Ammon's horn (tissue), 1 donor: ENCODE measurements at regions not wholly inside any gene's neighbourhood (a gene's known extent, or its start where the extent isn't known, plus 50 kb on each side); places are given as distances from the start of the nearest gene placed in this dataset.
"Not testable (repeated sequence)": the region's sequence is repeated elsewhere in the genome, so short reads cannot be mapped to it uniquely, and the experiment has no call there.

Experiments used
- DNase-seq: peaks from one replicate; pipeline ENCODE4 v3.0.0-alpha.2; 2016; ENCODE audit warnings: low spot score

GRCh38 chr4:19214591-19215186 lies 1037.0 kb upstream of the SLIT2 start:
- no peak for DNase-seq

GRCh38 chr4:19213388-19213787 lies 1038.3 kb upstream of the SLIT2 start:
- no peak for DNase-seq

GRCh38 chr4:19205853-19206252 lies 1045.9 kb upstream of the SLIT2 start:
- DNase-seq: no peak

GRCh38 chr4:19197838-19198237 lies 1053.9 kb upstream of the SLIT2 start:
- DNase-seq: not testable (repeated sequence)

DNA sequence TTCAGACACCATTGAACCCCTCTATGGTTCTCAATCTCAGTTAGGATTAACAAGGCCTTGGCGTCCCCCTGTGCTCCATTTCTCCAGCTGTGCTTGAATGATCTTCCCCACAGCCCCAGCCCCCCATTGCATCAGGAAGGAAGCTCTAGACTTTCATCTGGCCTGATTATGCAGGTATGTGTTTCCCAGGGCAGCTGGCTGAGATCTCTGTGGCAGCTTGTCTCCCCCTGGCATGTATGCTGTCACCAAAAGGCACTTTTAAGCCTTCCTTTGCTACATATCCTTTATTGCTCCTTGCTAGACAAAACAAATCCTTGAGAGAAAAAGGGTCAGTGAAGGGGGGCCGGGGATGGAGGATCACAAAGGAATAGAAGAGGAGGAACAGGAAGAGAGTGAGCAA lies 1056.0 kb upstream of the SLIT2 start:
- DNase-seq: no peak

- DNase-seq: no peak
Measured at GRCh38 chr4:19194672-19195071, 1057.0 kb upstream of the SLIT2 start.

- DNase-seq: no peak
Measured at GRCh38 chr4:19193274-19193981, 1058.3 kb upstream of the SLIT2 start.

DNA sequence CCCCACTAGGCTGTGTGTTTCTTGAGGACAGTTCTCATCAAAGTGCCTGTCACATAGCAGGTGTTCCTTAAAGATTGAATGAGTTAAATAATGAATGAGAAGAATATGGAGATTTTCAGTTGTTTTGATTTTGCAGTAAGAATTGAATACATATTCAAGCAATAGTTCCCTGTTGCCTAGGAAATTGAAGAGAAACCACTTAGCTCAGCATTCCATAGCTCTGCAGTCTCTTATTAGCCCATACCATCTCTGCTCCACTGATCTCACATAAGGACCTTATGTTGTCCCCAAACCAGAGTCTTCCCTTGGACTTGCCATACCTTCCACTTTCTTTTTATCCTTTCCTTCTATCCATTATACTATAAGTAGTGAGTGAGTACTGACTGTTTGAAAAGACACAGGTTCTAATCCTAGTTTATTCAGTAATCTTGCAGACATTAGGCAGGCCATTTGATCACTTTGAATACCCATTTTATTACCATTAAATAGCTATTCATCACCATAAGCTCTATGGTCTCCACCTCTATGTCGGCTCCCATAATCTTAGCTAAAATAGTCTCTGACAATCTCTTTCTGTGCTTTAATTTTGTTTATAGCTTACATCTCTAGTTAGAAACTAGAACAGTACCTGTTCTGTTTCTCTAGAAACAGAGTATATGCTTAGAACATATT lies 1059.6 kb upstream of the SLIT2 start:
- no peak for DNase-seq

DNA sequence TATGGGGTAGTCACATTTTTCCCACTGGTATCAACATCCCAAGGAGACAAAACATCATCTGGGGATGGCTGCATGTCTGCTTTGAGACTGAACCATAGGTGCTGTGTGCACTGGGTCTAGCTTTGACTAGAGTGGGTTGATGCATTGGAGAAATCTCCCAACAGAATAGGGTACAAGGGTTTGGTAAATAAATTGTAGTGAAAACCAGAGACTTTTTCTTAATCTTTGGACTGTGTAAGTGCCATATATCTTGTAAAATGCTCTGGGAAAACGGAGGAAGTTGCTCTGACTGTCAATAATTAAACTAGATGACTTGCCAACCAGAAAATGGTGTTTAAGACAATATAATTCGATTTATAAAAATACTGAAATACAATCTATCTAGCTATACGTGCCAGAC lies 1064.0 kb upstream of the SLIT2 start:
- no peak for DNase-seq

DNA sequence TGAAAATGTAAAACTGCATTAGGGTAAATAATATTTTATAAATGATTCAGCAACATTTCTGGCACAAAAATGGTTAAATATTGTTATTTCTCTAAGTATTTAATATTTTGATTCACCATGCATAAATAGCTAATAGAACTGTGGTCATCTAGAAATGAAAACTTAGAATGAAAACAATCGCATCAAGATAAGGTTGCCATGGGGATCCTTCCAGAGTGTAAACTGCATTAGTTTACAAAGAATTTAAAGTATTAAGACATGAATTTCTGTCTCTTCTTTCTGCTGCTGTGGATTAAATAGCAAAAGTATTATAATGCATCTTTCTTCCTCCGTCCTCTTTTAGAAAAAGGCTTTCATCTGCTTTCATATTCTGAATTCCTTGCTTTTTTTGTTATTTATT lies 1064.6 kb upstream of the SLIT2 start:
- no peak for DNase-seq

- DNase-seq: not testable (repeated sequence)
Measured at GRCh38 chr4:19181631-19182030, 1070.1 kb upstream of the SLIT2 start.

- DNase-seq: no peak
Measured at GRCh38 chr4:19178835-19179234, 1072.9 kb upstream of the SLIT2 start.

DNA sequence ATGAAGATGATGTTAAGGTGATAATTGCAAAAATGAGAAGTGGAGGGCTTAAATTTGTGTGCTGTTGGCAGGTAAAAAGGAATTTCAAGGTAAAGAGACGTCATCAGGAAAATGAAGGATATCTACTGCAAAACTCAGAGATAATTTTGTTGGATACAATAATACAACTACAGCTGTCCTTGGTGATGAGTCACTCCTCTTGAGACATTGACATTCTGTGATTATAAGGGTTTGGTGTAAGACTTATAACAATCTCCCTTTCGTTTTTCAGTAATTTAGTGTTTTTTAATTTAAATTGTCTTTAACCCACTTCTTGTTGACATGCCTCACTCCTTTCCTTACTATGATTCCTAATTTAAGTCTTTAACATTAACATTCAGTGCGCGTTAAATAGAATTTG lies 1074.1 kb upstream of the SLIT2 start:
- no peak for DNase-seq

- no peak for DNase-seq
Measured at GRCh38 chr4:19171832-19172231, 1079.9 kb upstream of the SLIT2 start.

DNA sequence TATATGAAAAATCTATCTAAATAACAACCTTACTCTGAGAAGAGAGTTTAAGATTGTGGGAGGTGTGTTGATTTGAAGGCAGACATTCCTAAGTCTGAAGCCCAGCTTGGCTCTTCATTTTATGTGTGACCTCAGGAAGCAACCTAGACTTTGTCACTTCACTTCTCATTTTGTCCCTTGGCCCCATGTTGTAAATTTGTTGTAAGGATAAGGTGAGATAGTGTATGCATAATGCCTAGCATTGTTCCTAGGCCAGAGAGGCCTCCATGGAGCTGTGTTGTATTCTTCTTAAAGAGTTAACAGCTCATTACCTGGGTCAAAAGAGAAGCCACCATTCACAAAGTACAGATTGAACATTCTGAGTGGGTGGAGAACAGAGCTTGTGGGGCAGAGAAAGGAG lies 1084.4 kb upstream of the SLIT2 start:
- DNase-seq: no peak

DNA sequence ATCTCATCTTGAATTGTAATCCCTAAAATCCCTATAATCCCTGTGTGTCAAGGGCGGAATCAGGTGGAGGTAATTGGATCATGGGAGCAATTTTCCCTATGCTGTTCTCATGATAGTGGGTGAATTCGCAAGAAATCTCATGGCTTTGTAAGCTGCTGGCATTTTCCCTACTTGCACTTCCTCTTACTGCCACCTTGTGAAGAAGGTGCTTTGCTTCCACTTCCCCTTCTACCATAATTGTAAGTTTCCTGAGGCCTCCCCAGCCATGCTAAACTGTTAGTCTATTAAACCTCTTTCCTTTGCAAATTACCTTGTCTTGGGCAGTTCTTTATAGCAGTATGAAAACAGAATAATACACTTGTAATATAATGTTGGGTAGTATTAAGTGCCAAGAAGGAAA lies 1087.4 kb upstream of the SLIT2 start:
- DNase-seq: no peak

GRCh38 chr4:19159874-19160273 lies 1091.8 kb upstream of the SLIT2 start:
- DNase-seq: no peak

- no peak for DNase-seq
Measured at GRCh38 chr4:19158107-19158809, 1093.4 kb upstream of the SLIT2 start.

GRCh38 chr4:19156786-19157185 lies 1094.9 kb upstream of the SLIT2 start:
- no peak for DNase-seq

GRCh38 chr4:19155568-19155967 lies 1096.1 kb upstream of the SLIT2 start:
- DNase-seq: no peak

DNA sequence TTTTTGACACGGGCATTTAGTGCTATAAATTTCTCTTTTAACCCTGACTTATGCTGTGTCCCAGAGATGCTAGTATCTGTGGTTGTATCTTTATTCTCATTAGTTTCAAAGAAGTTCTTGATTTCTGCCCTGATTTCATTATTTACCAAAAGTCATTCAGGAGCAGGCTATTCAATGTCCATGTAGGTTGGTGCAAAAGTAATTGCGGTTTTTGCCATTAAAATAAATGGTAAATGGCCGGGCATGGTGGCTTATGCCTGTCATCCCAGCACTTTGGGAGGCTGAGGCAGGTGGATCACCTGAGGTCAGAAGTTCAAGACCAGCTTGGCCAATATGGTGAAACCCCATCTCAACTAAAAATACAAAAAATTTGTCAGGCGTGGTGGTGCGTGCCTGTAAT lies 1097.4 kb upstream of the SLIT2 start:
- DNase-seq: not testable (repeated sequence)

GRCh38 chr4:19152264-19152663 lies 1099.4 kb upstream of the SLIT2 start:
- no peak for DNase-seq

DNA sequence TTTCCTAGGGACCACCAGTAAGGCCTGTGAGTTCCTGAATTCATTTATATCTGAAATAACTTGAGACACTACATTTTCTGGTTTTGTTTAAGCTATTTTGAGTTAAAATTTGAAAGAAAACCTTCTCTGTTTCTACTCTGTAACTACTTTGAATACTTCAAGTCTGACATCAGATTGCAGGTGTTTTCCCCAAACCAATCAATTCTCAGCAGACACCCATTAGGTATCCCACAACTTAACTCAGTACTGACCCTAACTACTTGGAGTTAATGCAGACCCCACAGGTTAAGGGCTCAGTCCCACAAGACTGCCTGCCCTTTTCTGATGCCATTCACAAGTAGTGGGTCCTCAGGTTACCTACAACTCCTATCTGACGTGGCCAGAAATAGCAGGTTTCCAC lies 1100.0 kb upstream of the SLIT2 start:
- DNase-seq: no peak
